Upper lobe of right lung (tissue), 1 donor: ENCODE measurements at regions not wholly inside any gene's neighbourhood (a gene's known extent, or its start where the extent isn't known, plus 50 kb on each side); places are given as distances from the start of the nearest gene placed in this dataset.

Experiments used
- ATAC-seq: fragments of 200-7000 bp; cut with Tn5 transposase; one replicate; pipeline ENCODE4 v1.9.1; 2020; ENCODE audit warnings: mild to moderate bottlenecking, moderate library complexity
- DNase-seq: peaks from one replicate; pipeline ENCODE4 v3.0.0-alpha.2; 2020
- H3K27ac ChIP-seq: fragments of 200-600 bp; one replicate; pipeline ENCODE4 v1.8.0; 2022
- H3K27me3 ChIP-seq: fragments of 200-600 bp; one replicate; pipeline ENCODE4 v1.8.0; 2022; ENCODE audit warnings: mild to moderate bottlenecking
- H3K36me3 ChIP-seq: fragments of 200-600 bp; one replicate; pipeline ENCODE4 v1.8.0; 2022
- H3K4me1 ChIP-seq: fragments of 200-600 bp; one replicate; pipeline ENCODE4 v1.8.0; 2022
- H3K4me3 ChIP-seq: fragments of 200-600 bp; one replicate; pipeline ENCODE4 v1.8.0; 2022; ENCODE audit warnings: mild to moderate bottlenecking
- H3K9me3 ChIP-seq: fragments of 200-600 bp; one replicate; pipeline ENCODE4 v1.8.0; 2022
- CTCF ChIP-seq: fragments of 200-600 bp; IDR thresholded peaks from one replicate; pipeline ENCODE4 v1.8.0; 2022; ENCODE audit warnings: antibody characterized with exemption
- intact Hi-C: fragments of 100-400 bp; cut with DNase I; formaldehyde crosslinking; loops from one replicate; pipeline ENCODE4 v1.11.0; 2022
- donor health status: DM: no; HTN: yes; CAD: no; lungs with severe emphysema.

DNA sequence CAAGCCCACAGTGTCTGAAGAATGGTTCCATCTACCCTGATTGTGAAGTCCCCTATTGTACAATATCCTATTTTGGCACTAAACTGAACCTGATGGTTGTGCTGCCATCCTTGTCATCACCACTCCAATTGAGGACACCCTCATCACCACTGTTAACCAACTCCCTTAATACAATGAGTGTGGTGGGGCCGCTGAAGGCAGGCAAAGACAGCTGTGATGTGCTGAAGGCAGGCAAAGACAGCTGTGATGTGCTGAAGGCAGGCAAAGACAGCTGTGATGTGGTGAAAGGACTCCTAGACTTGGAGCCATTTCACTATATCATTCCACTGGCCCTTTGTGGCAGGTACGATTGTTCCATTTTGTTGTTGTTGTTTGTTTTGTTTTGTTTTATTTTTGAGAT is 481.6 kb downstream of the SOX6 start:
- Histone ChIP-seq H3K9me3 (no peaks in the 10 kb centered on the region), H3K27ac (no peak overlapping the region), H3K4me1 (no peaks in the 10 kb centered on the region), H3K36me3 (no peaks in the 10 kb centered on the region), H3K27me3 (no peaks in the 10 kb centered on the region), H3K4me3 (no peak overlapping the region)
- TF ChIP-seq CTCF, result no peak
- intact Hi-C loops, result no loop called here
- ATAC-seq (no peak), DNase-seq (no peak)

DNA sequence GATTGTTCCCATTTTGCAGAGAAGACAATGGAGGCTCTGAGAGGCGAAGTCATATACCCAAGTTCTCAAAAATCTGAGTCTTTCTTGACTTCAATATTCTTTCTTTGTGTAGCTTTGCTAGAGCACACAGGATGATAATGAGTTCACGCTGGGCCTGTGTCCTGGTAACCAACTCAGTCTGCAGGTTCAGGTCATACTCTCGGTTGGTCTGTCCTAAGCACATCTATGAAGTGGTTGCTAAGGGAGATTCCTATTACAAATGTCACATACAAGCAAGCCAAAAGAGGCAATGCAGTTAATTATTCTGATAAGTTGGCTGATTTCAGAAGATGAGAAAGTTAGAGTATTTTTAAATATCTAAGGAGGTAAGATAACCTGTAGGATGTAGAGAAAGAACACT is 481.0 kb downstream of the SOX6 start:
- ATAC-seq, result no peak
- H3K36me3 ChIP-seq, result no peaks in the 10 kb centered on the region
- H3K27me3 ChIP-seq, result no peaks in the 10 kb centered on the region
- TF ChIP-seq CTCF, result no peak
- intact Hi-C loops, result no loop called here
- H3K27ac ChIP-seq, result no peak overlapping the region
- no peak for DNase-seq
- no peaks in the 10 kb centered on the region for H3K4me1 ChIP-seq
- H3K4me3 ChIP-seq, result no peak overlapping the region
- H3K9me3 ChIP-seq, result no peaks in the 10 kb centered on the region

GRCh38 chr11:15875943-15876342 is 480.4 kb downstream of the SOX6 start:
- Histone ChIP-seq H3K27me3 (no peaks in the 10 kb centered on the region), H3K4me1 (no peaks in the 10 kb centered on the region), H3K9me3 (no peaks in the 10 kb centered on the region), H3K36me3 (no peaks in the 10 kb centered on the region), H3K27ac (no peak overlapping the region), H3K4me3 (no peak overlapping the region)
- ATAC-seq, result no peak
- no peak for DNase-seq
- intact Hi-C loops, result no loop called here
- no peak for TF ChIP-seq CTCF

GRCh38 chr11:15878756-15879155 is 477.6 kb downstream of the SOX6 start:
- Histone ChIP-seq H3K4me1 (no peaks in the 10 kb centered on the region), H3K4me3 (no peak overlapping the region), H3K27me3 (no peaks in the 10 kb centered on the region), H3K9me3 (no peaks in the 10 kb centered on the region), H3K36me3 (no peaks in the 10 kb centered on the region), H3K27ac (no peak overlapping the region)
- ATAC-seq, result no peak
- TF ChIP-seq CTCF, result no peak
- no peak for DNase-seq
- intact Hi-C loops, result no loop called here

DNA sequence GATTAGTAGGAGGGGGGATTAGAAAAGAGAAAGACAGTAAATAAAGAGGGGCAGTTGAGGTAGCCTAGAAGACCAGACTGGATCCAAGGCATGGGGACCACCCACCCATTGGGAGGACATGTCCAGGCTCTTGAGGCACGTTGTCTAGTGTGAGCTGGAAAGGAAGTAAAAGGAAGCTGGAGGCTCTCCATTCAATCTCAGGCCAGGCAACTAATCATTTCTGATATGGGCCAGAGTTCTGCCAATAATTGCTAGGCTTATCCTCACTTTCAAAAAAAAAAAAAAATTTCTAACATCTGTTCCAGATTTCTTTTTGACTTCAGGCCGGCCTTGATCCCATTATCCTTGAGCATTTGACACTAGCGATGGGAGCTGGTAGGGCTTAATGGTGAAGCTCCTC is 476.1 kb downstream of the SOX6 start:
- no peaks in the 10 kb centered on the region for H3K36me3 ChIP-seq
- no peak for TF ChIP-seq CTCF
- no peaks in the 10 kb centered on the region for H3K9me3 ChIP-seq
- no peaks in the 10 kb centered on the region for H3K27me3 ChIP-seq
- no peak overlapping the region for H3K4me3 ChIP-seq
- H3K4me1 ChIP-seq, result no peaks in the 10 kb centered on the region
- no peak for ATAC-seq
- no peak overlapping the region for H3K27ac ChIP-seq
- intact Hi-C loops, result no loop called here
- no peak for DNase-seq

DNA sequence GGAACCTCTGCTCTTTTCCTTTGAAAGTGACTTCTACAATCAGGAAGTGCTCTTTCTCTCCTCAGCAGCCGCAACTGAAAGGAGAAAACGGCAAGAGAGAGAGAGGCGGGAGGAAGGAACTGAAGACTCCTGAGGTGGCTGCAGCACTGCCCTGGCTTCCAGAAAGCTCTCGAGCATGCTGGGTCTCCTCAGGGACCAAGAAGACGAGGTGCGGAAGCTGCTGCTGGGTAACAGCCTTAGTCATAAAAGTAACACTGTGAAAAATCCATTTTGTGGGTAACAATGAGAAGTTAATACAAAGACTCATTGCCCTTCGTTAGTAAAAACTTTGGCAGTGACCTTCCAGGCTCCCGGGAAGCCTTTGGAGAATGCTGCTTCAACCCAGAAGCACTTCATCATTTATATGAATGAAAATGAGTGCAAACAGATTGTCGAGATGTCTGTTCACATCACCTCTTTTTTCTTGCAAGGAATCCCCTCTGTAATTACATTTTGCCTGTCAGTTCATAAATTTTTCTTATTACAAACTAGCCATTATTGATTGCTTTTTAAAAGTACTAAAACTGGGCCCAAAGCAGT is 473.4 kb downstream of the SOX6 start:
- ATAC-seq, result no peak
- Histone ChIP-seq H3K4me1 (no peaks in the 10 kb centered on the region), H3K4me3 (no peak overlapping the region), H3K27me3 (no peaks in the 10 kb centered on the region), H3K9me3 (no peaks in the 10 kb centered on the region), H3K27ac (no peak overlapping the region), H3K36me3 (no peaks in the 10 kb centered on the region)
- intact Hi-C loops, result no loop called here
- no peak for DNase-seq
- no peak for TF ChIP-seq CTCF
